ENCODE measurements at regions not wholly inside any gene's neighbourhood (a gene's known extent, or its start where the extent isn't known, plus 50 kb on each side); places are given as distances from the start of the nearest gene placed in this dataset.

DNA sequence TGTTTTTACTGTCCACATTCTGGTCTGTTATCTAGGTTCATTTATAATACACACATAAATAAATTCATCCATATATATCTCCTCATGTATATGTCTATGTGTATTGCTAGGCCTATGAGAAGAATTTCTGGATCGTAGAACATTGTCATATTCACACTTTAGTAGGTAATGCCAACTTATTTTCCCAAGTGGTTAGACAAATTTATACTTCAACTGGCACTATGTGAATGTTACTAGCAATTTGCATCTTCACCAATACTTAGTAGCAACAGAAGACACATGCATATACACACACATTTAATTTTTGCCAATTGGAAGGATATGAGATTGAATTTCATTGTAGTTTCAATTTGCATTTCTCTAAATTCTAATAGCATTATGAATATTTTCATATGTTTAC is 365.1 kb downstream of the FSCB start:
- H3K36me3 ChIP-seq: no peaks in the 10 kb centered on the region
- in situ Hi-C loops (cut with MboI; ENCODE audit: low pct_ligation_motif_present in 1 of 4, low pct_unique_long_range_greater_than_20kb in 1 of 4, low sequenced_read_pairs in 3 of 4) (no loop called here), intact Hi-C loops (cut with DNase I; ENCODE audit: low total_unique reads) (no loop called here)
- H3K4me3 ChIP-seq: no peak overlapping the region
- H3K4me1 ChIP-seq: no peaks in the 10 kb centered on the region
- H3K27me3 ChIP-seq: no peaks in the 10 kb centered on the region
- TF ChIP-seq POLR2A (IDR thresholded peaks at IDR 0.05) (no peak), POLR2AphosphoS5 (IDR thresholded peaks at IDR 0.05) (no peak), EP300 (IDR thresholded peaks at IDR 0.05; ENCODE audit: low read depth) (no peak)
- TF ChIP-seq, protein P1, sequence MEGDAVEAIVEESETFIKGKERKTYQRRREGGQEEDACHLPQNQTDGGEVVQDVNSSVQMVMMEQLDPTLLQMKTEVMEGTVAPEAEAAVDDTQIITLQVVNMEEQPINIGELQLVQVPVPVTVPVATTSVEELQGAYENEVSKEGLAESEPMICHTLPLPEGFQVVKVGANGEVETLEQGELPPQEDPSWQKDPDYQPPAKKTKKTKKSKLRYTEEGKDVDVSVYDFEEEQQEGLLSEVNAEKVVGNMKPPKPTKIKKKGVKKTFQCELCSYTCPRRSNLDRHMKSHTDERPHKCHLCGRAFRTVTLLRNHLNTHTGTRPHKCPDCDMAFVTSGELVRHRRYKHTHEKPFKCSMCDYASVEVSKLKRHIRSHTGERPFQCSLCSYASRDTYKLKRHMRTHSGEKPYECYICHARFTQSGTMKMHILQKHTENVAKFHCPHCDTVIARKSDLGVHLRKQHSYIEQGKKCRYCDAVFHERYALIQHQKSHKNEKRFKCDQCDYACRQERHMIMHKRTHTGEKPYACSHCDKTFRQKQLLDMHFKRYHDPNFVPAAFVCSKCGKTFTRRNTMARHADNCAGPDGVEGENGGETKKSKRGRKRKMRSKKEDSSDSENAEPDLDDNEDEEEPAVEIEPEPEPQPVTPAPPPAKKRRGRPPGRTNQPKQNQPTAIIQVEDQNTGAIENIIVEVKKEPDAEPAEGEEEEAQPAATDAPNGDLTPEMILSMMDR (IDR thresholded peaks at IDR 0.05): no peak
- DNase-seq: no peak
- H3K9me3 ChIP-seq: no peaks in the 10 kb centered on the region
- no peak overlapping the region for H3K27ac ChIP-seq
- 86 to 92% methylated on average over 1 of the region's 1 CpG for WGBS, 2 donors (ENCODE audit: low coverage in 1 of 2)

DNA sequence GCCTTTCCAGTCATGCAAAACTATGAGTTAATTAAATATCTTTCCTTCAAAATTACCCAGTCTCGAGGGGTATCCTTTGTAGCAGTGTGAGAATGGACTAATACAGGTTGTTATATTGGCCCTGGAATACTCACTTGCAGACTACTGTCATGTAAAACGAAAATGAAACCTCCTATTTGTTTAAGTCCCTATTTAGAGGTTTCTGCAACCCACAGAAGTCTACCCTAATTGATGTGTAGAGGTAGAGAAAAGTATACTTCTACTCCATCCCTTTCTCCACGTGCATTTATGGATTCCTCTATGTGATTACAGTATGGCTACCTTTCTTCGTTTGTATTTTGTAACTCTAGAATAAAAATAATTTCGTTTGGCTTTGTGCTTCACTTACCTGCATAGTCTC is 371.1 kb downstream of the FSCB start:
- no peak for DNase-seq
- intact Hi-C loops (cut with DNase I; ENCODE audit: low total_unique reads): no loop called here
- in situ Hi-C loops (cut with MboI; ENCODE audit: low pct_ligation_motif_present in 1 of 4, low pct_unique_long_range_greater_than_20kb in 1 of 4, low sequenced_read_pairs in 3 of 4): no loop called here
- Histone ChIP-seq H3K4me3 (no peak overlapping the region), H3K36me3 (no peaks in the 10 kb centered on the region), H3K27ac (no peak overlapping the region), H3K9me3 (no peaks in the 10 kb centered on the region), H3K4me1 (no peaks in the 10 kb centered on the region), H3K27me3 (no peaks in the 10 kb centered on the region)
- TF ChIP-seq POLR2A (IDR thresholded peaks at IDR 0.05) (no peak), EP300 (IDR thresholded peaks at IDR 0.05; ENCODE audit: low read depth) (no peak), POLR2AphosphoS5 (IDR thresholded peaks at IDR 0.05) (no peak)
- TF ChIP-seq, protein P1 (IDR thresholded peaks at IDR 0.05): no peak
- WGBS, 2 donors (ENCODE audit: low coverage in 1 of 2): 66 to 67% methylated on average over 5 of the region's 5 CpGs

- intact Hi-C loops (cut with DNase I; ENCODE audit: low total_unique reads): no loop called here
- TF ChIP-seq POLR2AphosphoS5 (IDR thresholded peaks at IDR 0.05): no peak
- WGBS, 2 donors (ENCODE audit: low coverage in 1 of 2): 58 to 63% methylated on average over 1 of the region's 1 CpG
Observed at GRCh38 chr14:44131861-44132260, 375.2 kb downstream of the FSCB start.

DNA sequence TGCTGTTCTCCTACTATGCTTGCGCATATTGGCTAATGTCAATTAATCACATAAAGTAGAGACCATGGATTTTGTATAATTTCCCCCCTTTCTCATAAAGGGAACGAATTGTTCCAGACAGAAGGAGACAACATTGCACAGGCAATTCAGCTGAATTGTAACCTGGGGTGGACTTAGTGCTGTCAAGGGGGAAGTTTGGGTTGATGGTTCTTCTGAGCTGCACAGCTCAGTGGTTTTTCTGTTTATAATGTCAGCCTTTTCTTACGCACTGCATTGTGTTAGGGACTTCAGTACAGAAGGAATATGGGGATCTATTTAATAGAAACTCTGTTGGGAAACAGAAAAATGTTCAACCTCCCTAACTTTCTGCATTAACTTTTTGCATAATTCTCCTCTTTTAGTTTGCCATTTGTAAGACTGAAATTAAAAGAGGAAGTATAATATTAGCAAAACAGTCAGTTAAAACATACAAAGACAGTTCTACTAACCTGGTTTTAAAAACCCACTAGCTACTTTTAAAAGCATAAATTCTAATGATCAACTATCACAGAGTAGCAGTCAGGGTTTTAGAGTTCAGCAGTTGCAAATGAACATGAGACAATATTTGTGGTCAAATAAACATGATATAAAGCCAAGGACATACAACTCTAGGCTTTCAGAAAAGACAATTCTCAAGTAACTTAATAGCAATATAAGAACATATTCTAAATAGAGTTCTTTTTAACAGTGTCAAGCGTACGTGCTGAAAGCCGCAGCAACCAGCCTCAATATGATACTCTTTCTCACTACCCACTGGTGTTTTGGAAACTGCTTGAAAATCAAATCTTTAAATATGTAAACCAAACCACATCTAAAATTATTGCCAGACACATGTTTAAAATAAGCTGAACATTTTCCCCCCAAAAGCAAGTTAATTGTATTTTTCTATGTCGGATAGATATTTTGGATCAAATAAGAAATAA is 393.0 kb downstream of the FSCB start:
- WGBS, 2 donors (ENCODE audit: low coverage in 1 of 2): 81% methylated on average over 7 of the region's 7 CpGs
- Histone ChIP-seq H3K27ac (no peak overlapping the region), H3K9me3 (no peaks in the 10 kb centered on the region), H3K27me3 (no peaks in the 10 kb centered on the region), H3K4me1 (no peaks in the 10 kb centered on the region), H3K4me3 (no peak overlapping the region), H3K36me3 (no peaks in the 10 kb centered on the region)
- DNase-seq: no peak
- TF ChIP-seq POLR2A (IDR thresholded peaks at IDR 0.05) (no peak), POLR2AphosphoS5 (IDR thresholded peaks at IDR 0.05) (no peak), EP300 (IDR thresholded peaks at IDR 0.05; ENCODE audit: low read depth) (no peak)
- TF ChIP-seq, protein P1 (IDR thresholded peaks at IDR 0.05): no peak
- in situ Hi-C loops (cut with MboI; ENCODE audit: low pct_ligation_motif_present in 1 of 4, low pct_unique_long_range_greater_than_20kb in 1 of 4, low sequenced_read_pairs in 3 of 4) (no loop called here), intact Hi-C loops (cut with DNase I; ENCODE audit: low total_unique reads) (no loop called here)

More at GRCh38 chr14:44131861-44132260, 375.2 kb downstream of the FSCB start:
- no peaks in the 10 kb centered on the region for H3K36me3 ChIP-seq
- in situ Hi-C loops (cut with MboI; ENCODE audit: low pct_ligation_motif_present in 1 of 4, low pct_unique_long_range_greater_than_20kb in 1 of 4, low sequenced_read_pairs in 3 of 4): no loop called here
- no peaks in the 10 kb centered on the region for H3K4me1 ChIP-seq
- H3K27ac ChIP-seq: no peak overlapping the region
- no peak overlapping the region for H3K4me3 ChIP-seq
- DNase-seq: no peak
- H3K9me3 ChIP-seq: no peaks in the 10 kb centered on the region
- H3K27me3 ChIP-seq: no peaks in the 10 kb centered on the region
